OCI-LY1 (cell line): ENCODE measurements at regions not wholly inside any gene's neighbourhood (a gene's known extent, or its start where the extent isn't known, plus 50 kb on each side); places are given as distances from the start of the nearest gene placed in this dataset.

ENCODE experiments used
- H2AFZ ChIP-seq: fragments of 200-600 bp; sonication (generic), shearing (Covaris generic); 2 replicates; pipeline ENCODE4 v1.6.0; 2014; ENCODE audit warnings: antibody characterized with exemption, mild to moderate bottlenecking, low read length
- H3F3A ChIP-seq: fragments of 200-600 bp; sonication (generic), shearing (Covaris generic); 2 replicates; pipeline ENCODE4 v1.6.0; 2014; ENCODE audit warnings: mild to moderate bottlenecking, antibody characterized with exemption, low read length, moderate library complexity; ENCODE audit not compliant: insufficient read depth
- H3K27ac ChIP-seq: fragments of 200-600 bp; sonication (generic); 2 replicates; pipeline ENCODE4 v1.5.1; 2014; ENCODE audit warnings: low read length, mixed run types, mild to moderate bottlenecking, low read depth; ENCODE audit not compliant: poor library complexity, severe bottlenecking
- H3K27me3 ChIP-seq: fragments of 200-600 bp; sonication (generic); 2 replicates; pipeline ENCODE4 v1.6.0; 2014; ENCODE audit warnings: antibody characterized with exemption, mild to moderate bottlenecking, low read length, moderate library complexity; ENCODE audit not compliant: insufficient read depth
- H3K36me3 ChIP-seq: fragments of 200-600 bp; sonication (generic); 2 replicates; pipeline ENCODE4 v1.6.1; 2014; ENCODE audit warnings: mild to moderate bottlenecking, antibody characterized with exemption, low read length, moderate library complexity, mixed read lengths; ENCODE audit not compliant: insufficient read depth
- H3K4me1 ChIP-seq: fragments of 200-600 bp; sonication (generic); 2 replicates; pipeline ENCODE4 v1.5.1; 2014; ENCODE audit warnings: mild to moderate bottlenecking, low read length, moderate library complexity; ENCODE audit not compliant: insufficient read depth, severe bottlenecking
- H3K4me2 ChIP-seq: fragments of 200-600 bp; sonication (generic), shearing (Covaris generic); 2 replicates; pipeline ENCODE4 v1.6.1; 2014; ENCODE audit warnings: low read length
- H3K4me3 ChIP-seq: fragments of 200-600 bp; sonication (generic); 2 replicates; pipeline ENCODE4 v1.5.1; 2014; ENCODE audit warnings: low read length, low read depth, mild to moderate bottlenecking, mixed read lengths; ENCODE audit not compliant: poor library complexity, severe bottlenecking
- H3K79me2 ChIP-seq: fragments of 200-600 bp; shearing (Covaris generic); 2 replicates; pipeline ENCODE4 v1.6.1; 2016; ENCODE audit warnings: mixed run types, low read length, mixed read lengths; ENCODE audit not compliant: insufficient read depth
- H3K9ac ChIP-seq: fragments of 200-600 bp; sonication (generic), shearing (Covaris generic); 2 replicates; pipeline ENCODE4 v1.6.1; 2014; ENCODE audit warnings: mild to moderate bottlenecking, low read length, mixed read lengths
- H3K9me2 ChIP-seq: fragments of 200-600 bp; sonication (generic), shearing (Covaris generic); 2 replicates; pipeline ENCODE4 v1.6.1; 2014; ENCODE audit warnings: low read depth, mild to moderate bottlenecking, low read length, mixed read lengths
- H3K9me3 ChIP-seq: fragments of 200-600 bp; shearing (Covaris generic); 2 replicates; pipeline ENCODE4 v1.6.1; 2014; ENCODE audit warnings: low read length, mixed read lengths
- H4K20me1 ChIP-seq: fragments of 200-600 bp; sonication (generic), shearing (Covaris generic); 2 replicates; pipeline ENCODE4 v1.6.0; 2016; ENCODE audit warnings: mild to moderate bottlenecking, low read length; ENCODE audit not compliant: insufficient read depth
- CTCF ChIP-seq: fragments of 200-600 bp; sonication (generic), shearing (Covaris generic); IDR thresholded peaks from 2 replicates; pipeline ENCODE4 v1.5.1; 2017; ENCODE audit warnings: mild to moderate bottlenecking, antibody characterized with exemption, low read length, moderate library complexity, mixed read lengths
- EZH2 ChIP-seq: fragments of 200-600 bp; sonication (generic), shearing (Covaris generic); IDR thresholded peaks from 2 replicates; pipeline ENCODE4 v1.8.0; 2017; ENCODE audit warnings: borderline replicate concordance, mixed run types, mild to moderate bottlenecking, antibody characterized with exemption, low read length, moderate library complexity, mixed read lengths

- Histone ChIP-seq H3K79me2 (no peaks in the 10 kb centered on the region), H3K4me3 (no peak overlapping the region), H3K9me2 (no peaks in the 10 kb centered on the region), H2AFZ (no peak overlapping the region), H3F3A (no peaks in the 10 kb centered on the region), H3K4me1 (no peaks in the 10 kb centered on the region), H3K9ac (no peak overlapping the region), H3K9me3 (no peaks in the 10 kb centered on the region), H3K36me3 (no peaks in the 10 kb centered on the region), H3K27me3 (no peaks in the 10 kb centered on the region), H3K27ac (no peak overlapping the region), H3K4me2 (no peak overlapping the region), H4K20me1 (no peaks in the 10 kb centered on the region)
- TF ChIP-seq EZH2 (no peak), CTCF (no peak)
Observed at GRCh38 chr5:61981886-61982285, 324.1 kb upstream of the KIF2A start.

- Histone ChIP-seq H3K9me2 (no peaks in the 10 kb centered on the region), H2AFZ (no peak overlapping the region), H3K4me1 (no peaks in the 10 kb centered on the region), H3K36me3 (no peaks in the 10 kb centered on the region), H3K27ac (no peak overlapping the region), H3K4me2 (no peak overlapping the region), H3K27me3 (no peaks in the 10 kb centered on the region), H3K9me3 (no peaks in the 10 kb centered on the region), H3K4me3 (no peak overlapping the region), H3K9ac (no peak overlapping the region), H4K20me1 (no peaks in the 10 kb centered on the region), H3K79me2 (no peaks in the 10 kb centered on the region), H3F3A (no peaks in the 10 kb centered on the region)
- TF ChIP-seq CTCF: no peak
- no peak for TF ChIP-seq EZH2
Observed at GRCh38 chr5:61991430-61991829, 314.6 kb upstream of the KIF2A start.

GRCh38 chr5:61991866-61992265 lies 314.1 kb upstream of the KIF2A start:
- Histone ChIP-seq H3K4me1 (no peaks in the 10 kb centered on the region), H3K27me3 (no peaks in the 10 kb centered on the region), H2AFZ (no peak overlapping the region), H4K20me1 (no peaks in the 10 kb centered on the region), H3K9me2 (no peaks in the 10 kb centered on the region), H3F3A (no peaks in the 10 kb centered on the region), H3K9me3 (no peaks in the 10 kb centered on the region), H3K27ac (no peak overlapping the region), H3K36me3 (no peaks in the 10 kb centered on the region), H3K79me2 (no peaks in the 10 kb centered on the region), H3K9ac (no peak overlapping the region), H3K4me3 (no peak overlapping the region), H3K4me2 (no peak overlapping the region)
- TF ChIP-seq CTCF (no peak), EZH2 (no peak)
